Fibroblast of villous mesenchyme (primary cell): ENCODE measurements at regions not wholly inside any gene's neighbourhood (a gene's known extent, or its start where the extent isn't known, plus 50 kb on each side); places are given as distances from the start of the nearest gene placed in this dataset.

Source experiments
- DNase-seq: peaks from one replicate; pipeline ENCODE4 v3.0.0-alpha.2; 2010; ENCODE audit warnings: low read depth
- H3K4me3 ChIP-seq: 2 replicates; pipeline ENCODE4 v1.5.1; 2011; ENCODE audit warnings: low read depth, mild to moderate bottlenecking, low read length
- CTCF ChIP-seq: IDR thresholded peaks from 2 replicates; pipeline ENCODE4 v1.5.1; 2012; ENCODE audit warnings: low read depth, mild to moderate bottlenecking, low read length; ENCODE audit not compliant: insufficient read depth

DNA sequence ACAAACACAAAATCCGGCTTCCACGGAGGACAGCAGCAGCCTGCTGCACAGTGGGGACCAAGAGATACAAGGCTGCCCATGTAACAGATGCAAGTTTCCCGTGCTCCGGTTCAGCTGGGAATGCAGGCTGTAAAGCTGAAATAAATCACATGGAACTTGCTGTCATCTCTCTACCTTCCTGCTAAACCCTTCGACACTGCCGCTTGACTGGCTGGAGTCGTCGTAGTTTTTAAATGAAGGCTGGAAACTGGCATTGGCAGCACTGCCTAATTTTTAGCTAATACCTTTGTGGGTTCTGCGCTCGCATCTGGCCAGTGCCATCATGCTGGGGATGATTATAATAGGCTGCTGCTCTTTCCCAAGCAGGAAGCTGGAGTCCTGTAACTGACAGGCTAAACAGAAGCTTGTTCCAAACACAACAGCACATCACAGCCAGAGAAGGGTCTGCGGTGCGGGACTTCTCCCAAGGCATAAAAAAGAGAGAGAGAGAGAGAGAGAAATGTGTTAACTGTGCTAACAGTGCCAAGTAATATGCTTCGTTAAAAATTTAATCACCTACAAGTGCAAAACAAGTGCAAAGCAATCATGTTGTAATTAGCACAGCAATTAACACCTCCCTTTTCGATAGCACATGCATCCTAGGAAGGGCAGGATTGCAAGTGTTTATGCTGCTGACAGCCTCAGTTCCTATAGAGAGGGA lies 146.1 kb downstream of the TFAP2A start:
- no peak for DNase-seq
- no peak overlapping the region for H3K4me3 ChIP-seq
- TF ChIP-seq CTCF: no peak

GRCh38 chr6:10268111-10268510 lies 146.8 kb downstream of the TFAP2A start:
- DNase-seq: no peak
- H3K4me3 ChIP-seq: no peak overlapping the region
- no peak for TF ChIP-seq CTCF

- no peak for DNase-seq
- TF ChIP-seq CTCF: no peak
- H3K4me3 ChIP-seq: no peak overlapping the region
Observed at GRCh38 chr6:10266462-10266861, 148.4 kb downstream of the TFAP2A start.

GRCh38 chr6:10266061-10266460 lies 148.8 kb downstream of the TFAP2A start:
- H3K4me3 ChIP-seq: no peak overlapping the region
- TF ChIP-seq CTCF: no peak

DNA sequence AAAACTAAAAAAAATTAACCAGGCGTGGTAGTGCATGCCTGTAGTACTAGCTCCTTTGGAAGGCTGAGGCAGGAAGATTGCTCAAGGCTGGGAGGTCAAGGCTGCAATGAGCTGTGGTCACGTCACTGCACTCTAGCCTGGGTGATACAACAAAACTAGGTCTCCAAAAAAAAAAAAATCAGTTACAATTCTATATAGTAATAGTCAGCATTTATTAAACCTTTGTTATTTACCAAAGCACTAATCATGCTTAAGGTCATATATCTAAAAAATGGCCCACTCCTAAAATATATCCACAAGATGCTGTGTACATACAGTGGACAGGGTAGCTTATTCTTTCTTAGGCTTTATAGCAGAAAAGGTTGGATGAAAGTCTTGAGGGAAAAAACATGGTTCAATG lies 152.4 kb downstream of the TFAP2A start:
- DNase-seq: no peak
- H3K4me3 ChIP-seq: no peak overlapping the region
- no peak for TF ChIP-seq CTCF

More at GRCh38 chr6:10266061-10266460, 148.8 kb downstream of the TFAP2A start:
- no peak for DNase-seq

DNA sequence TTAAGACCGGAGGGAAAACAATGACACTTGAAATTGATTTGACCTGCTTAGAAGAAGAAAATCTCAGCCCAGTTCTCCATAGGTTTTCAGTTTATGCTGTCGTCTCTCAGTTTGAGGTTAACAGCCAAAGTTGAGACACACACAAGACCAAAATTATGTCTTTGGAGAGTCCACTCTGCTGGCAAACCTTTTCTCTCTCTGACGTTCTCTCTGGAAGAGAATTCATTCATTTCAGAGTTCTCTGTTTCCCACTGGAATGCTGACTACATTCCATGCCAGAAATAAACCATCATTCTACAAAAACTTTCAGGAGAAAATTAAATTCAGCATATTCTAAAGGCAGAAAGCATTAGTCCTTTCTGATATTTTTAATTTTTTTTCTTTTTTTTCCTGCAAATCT lies 155.2 kb downstream of the TFAP2A start:
- H3K4me3 ChIP-seq: no peak overlapping the region
- DNase-seq: no peak
- TF ChIP-seq CTCF: no peak

- no peak for DNase-seq
- H3K4me3 ChIP-seq: no peak overlapping the region
- TF ChIP-seq CTCF: no peak
Observed at GRCh38 chr6:10258341-10258740, 156.5 kb downstream of the TFAP2A start.
